ENCODE measurements at regions not wholly inside any gene's neighbourhood (a gene's known extent, or its start where the extent isn't known, plus 50 kb on each side); places are given as distances from the start of the nearest gene placed in this dataset.

DNA sequence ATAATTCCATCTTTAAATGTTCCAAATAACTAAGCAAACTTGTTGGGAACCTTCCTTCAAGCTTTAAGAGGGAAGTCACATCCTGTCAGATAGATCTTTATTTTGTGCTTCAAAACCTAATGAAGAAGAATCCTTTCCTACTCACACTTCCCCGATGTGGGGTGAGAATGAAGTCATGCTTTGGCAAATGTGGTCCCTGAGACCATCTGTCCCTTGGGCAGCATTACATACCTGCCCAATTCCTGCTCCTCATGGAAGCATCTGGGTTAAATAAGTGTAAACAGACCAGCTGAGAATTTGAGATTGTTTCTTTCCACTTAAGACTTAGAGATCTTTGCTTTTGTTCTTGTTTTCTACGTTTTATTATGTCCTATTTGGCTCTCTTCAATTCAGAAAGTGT is 606.0 kb upstream of the TMEM132C start:
- H3K9me3 Mint-ChIP-seq: peaks cover 2% of the 10 kb centered on the region
- H3K36me3 Mint-ChIP-seq (ENCODE audit: low read depth): no peaks in the 10 kb centered on the region
- no peaks in the 10 kb centered on the region for H3K4me1 Mint-ChIP-seq (ENCODE audit: low read depth)
- CTCF ChIA-PET: no interaction called here
- no peak overlapping the region for H3K4me3 Mint-ChIP-seq
- H3K27me3 Mint-ChIP-seq: no peaks in the 10 kb centered on the region
- ATAC-seq: no peak
- TF ChIP-seq, protein P1, sequence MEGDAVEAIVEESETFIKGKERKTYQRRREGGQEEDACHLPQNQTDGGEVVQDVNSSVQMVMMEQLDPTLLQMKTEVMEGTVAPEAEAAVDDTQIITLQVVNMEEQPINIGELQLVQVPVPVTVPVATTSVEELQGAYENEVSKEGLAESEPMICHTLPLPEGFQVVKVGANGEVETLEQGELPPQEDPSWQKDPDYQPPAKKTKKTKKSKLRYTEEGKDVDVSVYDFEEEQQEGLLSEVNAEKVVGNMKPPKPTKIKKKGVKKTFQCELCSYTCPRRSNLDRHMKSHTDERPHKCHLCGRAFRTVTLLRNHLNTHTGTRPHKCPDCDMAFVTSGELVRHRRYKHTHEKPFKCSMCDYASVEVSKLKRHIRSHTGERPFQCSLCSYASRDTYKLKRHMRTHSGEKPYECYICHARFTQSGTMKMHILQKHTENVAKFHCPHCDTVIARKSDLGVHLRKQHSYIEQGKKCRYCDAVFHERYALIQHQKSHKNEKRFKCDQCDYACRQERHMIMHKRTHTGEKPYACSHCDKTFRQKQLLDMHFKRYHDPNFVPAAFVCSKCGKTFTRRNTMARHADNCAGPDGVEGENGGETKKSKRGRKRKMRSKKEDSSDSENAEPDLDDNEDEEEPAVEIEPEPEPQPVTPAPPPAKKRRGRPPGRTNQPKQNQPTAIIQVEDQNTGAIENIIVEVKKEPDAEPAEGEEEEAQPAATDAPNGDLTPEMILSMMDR (IDR thresholded peaks at IDR 0.05): no peak
- POLR2A ChIA-PET: no interaction called here
- intact Hi-C loops (cut with micrococcal nuclease): no loop called here
- DNase-seq: no peak
- H3K27ac Mint-ChIP-seq: no peak overlapping the region

DNA sequence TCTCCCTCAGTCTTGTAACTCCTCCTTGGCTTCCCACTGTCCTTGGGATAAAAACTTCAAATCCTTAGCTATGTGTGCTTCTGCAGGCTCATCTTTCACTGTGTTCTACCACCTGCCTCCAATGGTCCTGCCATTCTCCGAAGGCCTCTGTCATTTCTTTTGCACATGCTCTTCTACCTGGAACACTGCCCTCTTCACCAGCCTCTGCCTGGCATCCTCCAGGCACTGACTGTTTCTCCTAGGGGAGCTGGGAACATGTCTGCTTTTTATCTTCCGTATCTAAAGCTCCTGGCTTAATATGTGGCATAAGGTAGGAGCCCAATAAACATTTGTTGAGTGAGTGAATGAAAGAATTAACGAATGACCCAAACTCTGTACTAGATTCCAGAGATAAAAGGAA is 603.3 kb upstream of the TMEM132C start:
- Mint-ChIP-seq H3K36me3 (ENCODE audit: low read depth) (no peaks in the 10 kb centered on the region), H3K4me3 (no peak overlapping the region), H3K4me1 (ENCODE audit: low read depth) (no peaks in the 10 kb centered on the region), H3K27ac (no peak overlapping the region), H3K9me3 (no peaks in the 10 kb centered on the region), H3K27me3 (no peaks in the 10 kb centered on the region)
- ATAC-seq: no peak
- ChIA-PET POLR2A (no interaction called here), CTCF (interaction anchor here (2.2 kb wide), 1 partner anchor 13 kb away, joined by 6 read pairs; no protein-coding TSS in a partner anchor)
- TF ChIP-seq, protein P1 (IDR thresholded peaks at IDR 0.05): no peak
- intact Hi-C loops (cut with micrococcal nuclease): no loop called here
- no peak for DNase-seq

DNA sequence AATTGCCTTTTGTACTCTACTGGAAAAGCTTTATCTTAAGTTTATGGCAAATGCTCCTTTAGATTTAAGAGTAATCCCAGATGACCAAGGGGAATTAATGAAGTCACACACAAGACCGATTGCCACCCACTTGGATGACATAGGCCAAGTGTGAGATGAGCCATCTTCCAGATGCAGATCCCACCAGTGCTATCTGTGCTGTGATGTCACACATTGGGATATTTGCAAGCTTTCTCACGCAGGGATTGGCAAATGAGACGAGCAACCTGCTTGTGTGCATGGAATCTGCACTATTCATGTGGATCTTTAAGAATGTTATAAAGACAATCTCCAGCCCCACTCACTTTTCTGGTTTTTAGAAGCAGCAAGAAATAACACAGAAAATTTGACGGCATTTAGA is 602.1 kb upstream of the TMEM132C start:
- Mint-ChIP-seq H3K4me3 (no peak overlapping the region), H3K4me1 (ENCODE audit: low read depth) (no peaks in the 10 kb centered on the region), H3K9me3 (no peaks in the 10 kb centered on the region), H3K36me3 (ENCODE audit: low read depth) (no peaks in the 10 kb centered on the region), H3K27me3 (no peaks in the 10 kb centered on the region), H3K27ac (no peak overlapping the region)
- intact Hi-C loops (cut with micrococcal nuclease): no loop called here
- ATAC-seq (no peak), DNase-seq (no peak)
- ChIA-PET CTCF (interaction anchor here (2.2 kb wide), 1 partner anchor 12 kb away, joined by 6 read pairs; no protein-coding TSS in a partner anchor), POLR2A (no interaction called here)
- TF ChIP-seq, protein P1 (IDR thresholded peaks at IDR 0.05): no peak

DNA sequence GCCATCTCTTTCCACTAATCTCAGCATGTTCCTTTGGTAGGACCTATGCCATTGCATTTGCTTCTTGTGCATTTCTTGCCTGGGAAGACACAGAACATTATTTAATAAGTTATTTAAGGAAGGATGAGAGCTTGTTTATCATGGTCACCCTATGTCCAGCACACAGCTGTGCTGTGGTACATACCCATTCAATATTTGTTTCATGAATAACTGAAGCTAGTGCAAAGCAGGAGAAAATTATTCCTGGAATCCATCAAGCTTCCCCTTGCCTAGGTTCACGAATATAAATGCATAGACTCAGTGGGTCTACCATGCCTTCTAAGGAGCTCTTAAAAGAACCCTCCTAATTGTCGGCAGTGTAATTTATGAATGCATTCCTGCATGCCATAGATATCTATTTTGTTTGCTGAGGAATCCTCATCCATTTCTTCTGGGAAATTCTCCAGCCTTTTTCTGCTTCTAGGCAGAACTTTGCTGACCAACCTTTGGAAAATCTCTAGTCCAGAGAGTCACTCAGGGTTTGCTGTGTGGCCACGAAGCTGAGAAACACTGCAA is 599.8 kb upstream of the TMEM132C start:
- ChIA-PET CTCF (interaction anchor here (1.0 kb wide), 1 partner anchor 402 kb away, joined by 3 read pairs; no protein-coding TSS in a partner anchor), POLR2A (no interaction called here)
- H3K4me3 Mint-ChIP-seq: no peak overlapping the region
- no peaks in the 10 kb centered on the region for H3K36me3 Mint-ChIP-seq (ENCODE audit: low read depth)
- no peaks in the 10 kb centered on the region for H3K9me3 Mint-ChIP-seq
- TF ChIP-seq, protein P1 (IDR thresholded peaks at IDR 0.05): no peak
- DNase-seq (no peak), ATAC-seq (no peak)
- no peak overlapping the region for H3K27ac Mint-ChIP-seq
- H3K27me3 Mint-ChIP-seq: no peaks in the 10 kb centered on the region
- no peaks in the 10 kb centered on the region for H3K4me1 Mint-ChIP-seq (ENCODE audit: low read depth)
- intact Hi-C loops (cut with micrococcal nuclease): no loop called here

DNA sequence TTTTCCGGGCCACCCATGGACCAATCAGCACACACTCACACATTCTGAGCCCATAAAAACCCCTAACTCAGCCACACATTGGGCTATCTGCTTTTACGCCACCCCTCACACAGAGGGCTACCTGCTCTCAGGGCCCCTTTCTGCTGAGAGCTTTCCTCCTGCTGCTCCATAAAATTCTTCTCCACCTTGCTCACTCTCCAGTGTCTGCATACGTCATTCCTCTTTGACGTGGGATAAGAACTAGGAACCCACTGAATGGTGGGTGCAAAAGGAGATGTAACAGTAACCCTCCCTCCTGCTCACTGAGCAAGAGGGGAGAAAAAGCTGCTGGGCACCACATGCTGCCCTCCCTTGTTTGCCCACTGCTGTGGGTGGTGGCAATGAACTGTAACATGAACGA is 596.7 kb upstream of the TMEM132C start:
- CTCF ChIA-PET: interaction anchor here (0.6 kb wide), 1 partner anchor 389 kb away, joined by 3 read pairs; no protein-coding TSS in a partner anchor
- Mint-ChIP-seq H3K36me3 (ENCODE audit: low read depth) (no peaks in the 10 kb centered on the region), H3K27ac (no peak overlapping the region), H3K9me3 (no peaks in the 10 kb centered on the region), H3K4me1 (ENCODE audit: low read depth) (no peaks in the 10 kb centered on the region), H3K4me3 (no peak overlapping the region), H3K27me3 (no peaks in the 10 kb centered on the region)
- DNase-seq: no peak
- TF ChIP-seq, protein P1 (IDR thresholded peaks at IDR 0.05): no peak
- POLR2A ChIA-PET: no interaction called here
- intact Hi-C loops (cut with micrococcal nuclease): no loop called here
- ATAC-seq: no peak
